Suprapubic skin (tissue), 4 donors: ENCODE measurements at regions not wholly inside any gene's neighbourhood (a gene's known extent, or its start where the extent isn't known, plus 50 kb on each side); places are given as distances from the start of the nearest gene placed in this dataset.

ENCODE experiments used
- DNase-seq, 2 donors: peaks; one replicate each; pipeline ENCODE4 v3.0.0-alpha.2; 2019; ENCODE audit warnings: low spot score in 2 of 2
- H3K27ac ChIP-seq: fragments of 200-600 bp; sonication (generic); one replicate; pipeline ENCODE4 v1.5.1; 2019
- H3K27me3 ChIP-seq: fragments of 200-600 bp; sonication (generic); one replicate; pipeline ENCODE4 v1.5.1; 2019
- H3K36me3 ChIP-seq: fragments of 200-600 bp; sonication (generic); one replicate; pipeline ENCODE4 v1.5.1; 2019
- H3K4me1 ChIP-seq: fragments of 200-600 bp; sonication (generic); one replicate; pipeline ENCODE4 v1.5.1; 2019
- H3K4me3 ChIP-seq: fragments of 200-600 bp; sonication (generic); one replicate; pipeline ENCODE4 v1.5.1; 2019; ENCODE audit warnings: mild to moderate bottlenecking
- H3K9me3 ChIP-seq: fragments of 200-600 bp; sonication (generic); one replicate; pipeline ENCODE4 v1.5.1; 2019
- CTCF ChIP-seq, 2 donors: fragments of 200-600 bp in 1 of 2; fragments of 450-650 bp in 1 of 2; sonication (generic) in 1 of 2; IDR thresholded peaks; one replicate each; pipeline ENCODE4 v1.5.1; 2016 to 2019; ENCODE audit warnings: antibody characterized with exemption in 2 of 2, mild to moderate bottlenecking in 1 of 2, moderate library complexity in 1 of 2
- EP300 ChIP-seq: sonication (generic); formaldehyde crosslinking; IDR thresholded peaks from one replicate; pipeline ENCODE4 v1.6.1; 2017; ENCODE audit warnings: antibody characterized with exemption
- POLR2A ChIP-seq, 2 donors: fragments of 450-650 bp; IDR thresholded peaks; one replicate each; pipeline ENCODE4 v1.6.1; 2017; ENCODE audit warnings: antibody characterized with exemption in 2 of 2, mild to moderate bottlenecking in 2 of 2, moderate library complexity in 2 of 2
- POLR2AphosphoS5 ChIP-seq, 3 donors: sonication (generic); formaldehyde crosslinking; IDR thresholded peaks; one replicate each; pipeline ENCODE4 v1.6.1; 2017; ENCODE audit warnings: antibody characterized with exemption in 3 of 3
- WGBS: methylation state at CpG from one replicate; pipeline ENCODE4 v1.1.5; 2018; 5-methylcytosine and 5-hydroxymethylcytosine counted together

DNA sequence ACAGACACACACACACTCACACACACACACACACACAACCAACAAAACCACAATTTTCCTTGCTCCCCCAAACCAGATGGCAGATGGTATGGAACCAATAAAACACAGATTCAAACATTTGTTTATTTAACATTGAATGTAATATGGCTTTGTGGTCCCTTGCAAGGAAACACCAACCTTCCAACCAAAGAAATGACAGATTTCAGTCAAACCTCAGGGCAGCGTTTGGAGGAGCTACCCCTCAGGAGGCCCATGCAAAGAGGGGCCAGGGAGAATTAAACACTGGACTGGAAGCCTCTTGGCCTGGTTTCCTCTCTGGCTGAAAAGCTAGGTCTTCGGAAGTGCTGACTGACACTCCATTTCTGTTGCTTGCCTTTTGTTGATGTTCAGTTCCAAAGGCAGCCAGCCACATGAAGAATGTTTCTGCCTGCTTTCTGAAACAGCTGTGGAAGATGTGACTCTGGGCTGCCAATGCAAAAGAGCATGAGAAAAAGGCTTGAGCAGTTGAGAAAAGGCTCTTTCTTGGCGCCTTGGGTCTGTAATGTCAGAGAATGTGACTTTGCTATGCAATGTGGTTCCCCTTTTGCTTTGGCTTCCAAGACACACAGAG, 296.1 kb downstream of the RPLP1 start:
- Histone ChIP-seq H3K4me1 (peaks cover 8% of the 10 kb centered on the region), H3K36me3 (no peaks in the 10 kb centered on the region), H3K9me3 (peaks cover 3% of the 10 kb centered on the region), H3K27me3 (peaks cover 11% of the 10 kb centered on the region), H3K27ac (no peak overlapping the region), H3K4me3 (no peak overlapping the region)
- 74% methylated on average over 3 of the region's 3 CpGs for WGBS
- TF ChIP-seq CTCF (IDR thresholded peaks at IDR 0.05) (no peak), POLR2A (IDR thresholded peaks at IDR 0.05) (no peak), EP300 (no peak), POLR2AphosphoS5 (IDR thresholded peaks at IDR 0.05) (no peak)
- DNase-seq, result no peak

DNA sequence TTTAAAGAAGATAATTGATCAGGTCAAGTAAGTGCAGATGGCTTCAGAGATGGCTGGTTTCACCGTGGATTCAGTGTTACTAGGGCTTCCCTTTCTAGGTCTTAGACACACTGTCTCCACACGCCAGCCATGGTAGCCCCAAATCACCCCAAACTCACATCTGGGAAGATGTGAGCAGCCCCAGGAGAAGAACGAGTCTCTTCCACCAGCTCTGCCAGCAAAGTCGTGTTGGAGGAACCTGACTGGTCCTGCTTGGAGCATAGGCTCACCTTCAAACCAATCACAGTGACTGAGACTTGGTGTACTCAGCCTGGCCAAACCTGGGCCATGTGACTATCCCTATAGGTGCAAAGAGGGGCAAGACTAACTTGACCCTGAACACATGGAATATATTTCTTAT, 296.7 kb downstream of the RPLP1 start:
- Histone ChIP-seq H3K36me3 (no peaks in the 10 kb centered on the region), H3K4me1 (peaks cover 5% of the 10 kb centered on the region), H3K27ac (no peak overlapping the region), H3K4me3 (no peak overlapping the region), H3K27me3 (peaks cover 8% of the 10 kb centered on the region), H3K9me3 (peaks cover 3% of the 10 kb centered on the region)
- TF ChIP-seq POLR2A (IDR thresholded peaks at IDR 0.05), result no peak
- no peak for DNase-seq
- 68% methylated on average over 4 of the region's 4 CpGs for WGBS

- no peak overlapping the region for H3K27ac ChIP-seq
- no peak overlapping the region for H3K4me3 ChIP-seq
- H3K9me3 ChIP-seq, result peaks cover 3% of the 10 kb centered on the region
- H3K36me3 ChIP-seq, result no peaks in the 10 kb centered on the region
- H3K27me3 ChIP-seq, result peaks cover 4% of the 10 kb centered on the region
- WGBS, result 92% methylated on average over 2 of the region's 2 CpGs
- H3K4me1 ChIP-seq, result peaks cover 4% of the 10 kb centered on the region
- TF ChIP-seq POLR2A (IDR thresholded peaks at IDR 0.05), result no peak
- no peak for TF ChIP-seq CTCF (IDR thresholded peaks at IDR 0.05)
- TF ChIP-seq POLR2AphosphoS5 (IDR thresholded peaks at IDR 0.05), result no peak
- TF ChIP-seq EP300, result no peak
- no peak for DNase-seq
These were observed 297.2 kb downstream of the RPLP1 start for GRCh38 chr15:69749797-69750196.

DNA sequence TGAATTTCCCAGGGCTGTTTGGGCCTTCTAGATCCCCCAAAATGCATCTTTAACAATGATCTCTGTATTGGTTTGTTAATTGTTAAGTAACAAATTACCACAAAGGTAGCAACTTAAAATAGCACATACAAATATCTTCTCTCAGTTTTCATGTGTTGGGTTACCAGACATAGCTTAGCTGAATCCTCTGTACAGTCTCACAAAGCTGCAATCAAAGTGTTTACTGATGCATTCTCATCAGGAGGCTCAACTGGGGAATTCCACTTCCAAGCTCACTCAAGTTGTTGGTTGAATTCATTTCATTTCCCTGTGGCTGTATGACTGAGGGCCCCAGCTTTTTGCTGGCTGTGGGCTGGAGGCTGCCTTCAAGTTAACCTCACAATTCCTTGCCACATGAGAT, 297.6 kb downstream of the RPLP1 start:
- Histone ChIP-seq H3K36me3 (no peaks in the 10 kb centered on the region), H3K27me3 (peaks cover 4% of the 10 kb centered on the region), H3K4me3 (no peak overlapping the region), H3K4me1 (peaks cover 6% of the 10 kb centered on the region), H3K9me3 (peaks cover 3% of the 10 kb centered on the region), H3K27ac (no peak overlapping the region)
- DNase-seq, result no peak
- TF ChIP-seq POLR2AphosphoS5 (IDR thresholded peaks at IDR 0.05) (no peak), EP300 (no peak), POLR2A (IDR thresholded peaks at IDR 0.05) (no peak), CTCF (IDR thresholded peaks at IDR 0.05) (no peak)

DNA sequence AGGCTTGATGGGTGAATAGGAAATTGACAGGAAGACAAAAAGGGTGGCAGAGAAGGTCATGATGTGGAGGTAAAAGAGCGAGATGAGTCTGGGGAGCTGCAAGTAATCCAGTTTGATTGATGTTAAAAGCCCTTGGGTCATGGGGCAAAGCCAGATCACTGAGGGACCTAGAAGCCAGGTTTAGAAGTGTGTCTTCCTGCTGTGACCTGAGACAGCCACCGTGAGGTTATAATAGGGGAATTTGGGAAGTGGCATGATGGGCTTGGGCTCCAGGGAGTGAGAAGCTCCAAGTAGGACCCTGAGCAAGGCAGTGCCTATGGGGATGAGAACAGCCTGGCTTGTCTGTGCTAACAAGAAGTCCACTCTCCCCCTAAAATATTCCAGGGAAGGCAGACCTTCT, 298.5 kb downstream of the RPLP1 start:
- Histone ChIP-seq H3K4me1 (peaks cover 12% of the 10 kb centered on the region), H3K27me3 (no peaks in the 10 kb centered on the region), H3K4me3 (no peak overlapping the region), H3K27ac (no peak overlapping the region), H3K9me3 (peaks cover 3% of the 10 kb centered on the region), H3K36me3 (no peaks in the 10 kb centered on the region)
- DNase-seq, result no peak
- TF ChIP-seq EP300 (no peak), POLR2AphosphoS5 (IDR thresholded peaks at IDR 0.05) (no peak), CTCF (IDR thresholded peaks at IDR 0.05) (no peak), POLR2A (IDR thresholded peaks at IDR 0.05) (no peak)
- 84% methylated on average over 2 of the region's 2 CpGs for whole genome bisulfite sequencing

DNA sequence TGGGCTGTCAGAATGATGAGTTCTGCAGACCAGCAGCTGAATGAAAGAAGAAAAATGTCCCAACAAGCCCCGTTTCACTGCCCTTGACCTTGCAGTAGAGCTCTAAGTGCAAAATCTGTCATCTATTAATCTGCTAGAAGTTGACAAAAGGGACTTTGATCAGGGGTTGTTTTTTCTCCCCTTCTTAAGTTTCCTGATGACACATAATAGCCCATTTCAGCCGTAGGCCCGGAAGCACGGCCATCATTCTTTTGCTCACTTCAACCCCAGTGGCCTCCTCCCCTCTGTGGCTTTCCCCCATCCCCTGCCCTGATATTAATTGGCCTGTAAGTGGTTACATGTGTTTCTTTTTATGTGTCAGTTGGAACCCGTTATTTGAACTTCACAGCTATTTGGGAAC, 298.9 kb downstream of the RPLP1 start:
- peaks cover 3% of the 10 kb centered on the region for H3K9me3 ChIP-seq
- WGBS, result 70% methylated on average over 5 of the region's 5 CpGs
- no peak for TF ChIP-seq CTCF (IDR thresholded peaks at IDR 0.05)
- TF ChIP-seq POLR2AphosphoS5 (IDR thresholded peaks at IDR 0.05), result no peak
- TF ChIP-seq EP300, result no peak
- TF ChIP-seq POLR2A (IDR thresholded peaks at IDR 0.05), result no peak
- no peak overlapping the region for H3K4me3 ChIP-seq
- H3K27me3 ChIP-seq, result no peaks in the 10 kb centered on the region
- H3K4me1 ChIP-seq, result peaks cover 12% of the 10 kb centered on the region
- H3K27ac ChIP-seq, result no peak overlapping the region
- no peaks in the 10 kb centered on the region for H3K36me3 ChIP-seq
- no peak for DNase-seq
